Adrenal gland (tissue), 9 donors: ENCODE measurements at regions not wholly inside any gene's neighbourhood (a gene's known extent, or its start where the extent isn't known, plus 50 kb on each side); places are given as distances from the start of the nearest gene placed in this dataset.
A peak's percentile ranks its signal among the peaks of the same experiment; 100 is the strongest.

Source experiments
- DNase-seq, 7 donors: peaks; one replicate each; pipeline ENCODE4 v3.0.0-alpha.2; 2019 to 2020
- H3K27ac ChIP-seq, 5 donors: fragments of 200-600 bp; sonication (generic) in 4 of 5; 1 replicate in 3 of 5; 2 replicates in 2 of 5; pipeline versions ENCODE4 v1.5.1 to v1.8.0; 2016 to 2020; ENCODE audit warnings: mild to moderate bottlenecking in 1 of 5
- H3K27me3 ChIP-seq: fragments of 200-600 bp; 2 replicates; pipeline ENCODE4 v1.8.0; 2021
- H3K36me3 ChIP-seq, 2 donors: fragments of 200-600 bp; replicated peaks in 1 of 2; 1 replicate in 1 of 2; 2 replicates in 1 of 2; pipeline versions ENCODE4 v1.5.1 to v1.8.0; 2018 to 2022
- H3K4me1 ChIP-seq, 2 donors: fragments of 200-600 bp; replicated peaks in 1 of 2; 1 replicate in 1 of 2; 2 replicates in 1 of 2; pipeline versions ENCODE4 v1.5.1 to v1.8.0; 2018 to 2021
- H3K4me3 ChIP-seq, 4 donors: fragments of 200-600 bp; sonication (generic) in 3 of 4; one replicate each; pipeline ENCODE4 v1.5.1; 2016 to 2018
- H3K9me3 ChIP-seq, 3 donors: fragments of 200-600 bp; sonication (generic) in 1 of 3; replicated peaks in 1 of 3; 1 replicate in 2 of 3; 2 replicates in 1 of 3; pipeline versions ENCODE4 v1.5.1 to v1.8.0; 2016 to 2021
- CTCF ChIP-seq, 6 experiments: fragments of 450-650 bp in 4 of 6; fragments of 200-600 bp in 2 of 6; sonication (generic) in 1 of 6; IDR thresholded peaks; 1 replicate in 5 of 6; 2 replicates in 1 of 6; pipeline versions ENCODE4 v1.5.1 to v1.8.0; 2016 to 2021; ENCODE audit warnings: antibody characterized with exemption in 6 of 6, mild to moderate bottlenecking in 2 of 6, moderate library complexity in 1 of 6
- POLR2A ChIP-seq, 2 donors: fragments of 450-650 bp; IDR thresholded peaks; one replicate each; pipeline ENCODE4 v1.6.1; 2017; ENCODE audit warnings: antibody characterized with exemption in 2 of 2, mild to moderate bottlenecking in 2 of 2, moderate library complexity in 1 of 2
- WGBS, 4 donors: extraction: QIAGEN DNeasy Blood & Tissue Kit in 2 of 4; methylation state at CpG; one replicate each; pipeline versions ENCODE4 v1.1.5 to v1.1.7; 2013 to 2017; 5-methylcytosine and 5-hydroxymethylcytosine counted together
- intact Hi-C, 2 donors: fragments of 100-400 bp; cut with DNase I; formaldehyde crosslinking; loops; one replicate each; pipeline versions ENCODE4 v1.14.1 to v1.15.0; 2022 to 2023
- donor health status: healthy with polysubstance abuse.
- donor health status: Bipolar disorder and iron deficiency.
- donor health status: DM: yes; HTN: yes; CAD: no.
- donor health status: DM: no; HTN: no; CAD: no.
- donor health status: DM: no; HTN: no; CAD: no.

GRCh38 chr6:11427091-11427722 is 110.3 kb upstream of the TMEM170B start:
- H3K9me3 ChIP-seq: no peaks in the 10 kb centered on the region
- no peaks in the 10 kb centered on the region for H3K36me3 ChIP-seq
- 81 to 85% (median 82%) methylated on average over 9 of the region's 9 CpGs for WGBS, 4 donors
- H3K4me3 ChIP-seq: no peak overlapping the region
- DNase-seq: no peak
- H3K27me3 ChIP-seq: no peaks in the 10 kb centered on the region
- TF ChIP-seq POLR2A (IDR thresholded peaks at IDR 0.05) (no peak), CTCF (IDR thresholded peaks at IDR 0.05) (no peak)
- intact Hi-C loops: no loop called here
- peak overlapping the region in 1 of 5 donors; percentile 59 for H3K27ac ChIP-seq
- H3K4me1 ChIP-seq: peaks cover 0 to 17% of the 10 kb centered on the region in 2 donors

- H3K27me3 ChIP-seq: no peaks in the 10 kb centered on the region
- no peak overlapping the region for H3K4me3 ChIP-seq
- TF ChIP-seq POLR2A (IDR thresholded peaks at IDR 0.05) (no peak), CTCF (IDR thresholded peaks at IDR 0.05) (no peak)
- H3K27ac ChIP-seq: peak overlapping the region in 1 of 5 donors; percentile 24
- DNase-seq: no peak
- no peaks in the 10 kb centered on the region for H3K36me3 ChIP-seq
- 73 to 79% (median 77%) methylated on average over 2 of the region's 2 CpGs for WGBS, 4 donors
- no peaks in the 10 kb centered on the region for H3K9me3 ChIP-seq
- intact Hi-C loops: no loop called here
- peaks cover 0 to 17% of the 10 kb centered on the region in 2 donors for H3K4me1 ChIP-seq
Measured at GRCh38 chr6:11426571-11426970, 111.0 kb upstream of the TMEM170B start.

DNA sequence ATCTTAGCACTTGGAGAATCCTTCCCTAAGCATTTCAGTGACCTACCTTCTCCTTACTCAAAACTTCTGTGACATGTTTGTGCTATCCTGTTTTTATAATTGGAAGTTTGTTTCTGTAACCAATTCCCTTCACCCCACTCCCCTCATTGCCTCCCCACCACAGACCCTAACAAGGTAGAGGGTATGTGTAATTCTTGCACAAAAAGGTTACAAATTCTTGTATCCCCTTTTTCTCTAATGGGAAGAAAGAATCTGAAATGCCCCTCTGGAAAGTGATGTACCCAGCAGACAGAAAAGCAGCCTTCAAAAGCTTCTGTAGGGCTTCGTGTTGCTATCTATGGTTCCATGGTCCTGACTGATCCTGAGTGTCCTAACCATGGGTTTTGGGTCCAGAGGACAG is 111.7 kb upstream of the TMEM170B start:
- WGBS, 4 donors: 77 to 93% (median 86%) methylated on average over 1 of the region's 1 CpG
- peak overlapping the region in 1 of 5 donors; percentile 24 for H3K27ac ChIP-seq
- TF ChIP-seq POLR2A (IDR thresholded peaks at IDR 0.05): no peak
- TF ChIP-seq CTCF (IDR thresholded peaks at IDR 0.05): no peak
- peaks cover 0 to 17% of the 10 kb centered on the region in 2 donors for H3K4me1 ChIP-seq
- no peaks in the 10 kb centered on the region for H3K9me3 ChIP-seq
- intact Hi-C loops: no loop called here
- H3K27me3 ChIP-seq: no peaks in the 10 kb centered on the region
- DNase-seq: no peak
- no peaks in the 10 kb centered on the region for H3K36me3 ChIP-seq
- no peak overlapping the region for H3K4me3 ChIP-seq

DNA sequence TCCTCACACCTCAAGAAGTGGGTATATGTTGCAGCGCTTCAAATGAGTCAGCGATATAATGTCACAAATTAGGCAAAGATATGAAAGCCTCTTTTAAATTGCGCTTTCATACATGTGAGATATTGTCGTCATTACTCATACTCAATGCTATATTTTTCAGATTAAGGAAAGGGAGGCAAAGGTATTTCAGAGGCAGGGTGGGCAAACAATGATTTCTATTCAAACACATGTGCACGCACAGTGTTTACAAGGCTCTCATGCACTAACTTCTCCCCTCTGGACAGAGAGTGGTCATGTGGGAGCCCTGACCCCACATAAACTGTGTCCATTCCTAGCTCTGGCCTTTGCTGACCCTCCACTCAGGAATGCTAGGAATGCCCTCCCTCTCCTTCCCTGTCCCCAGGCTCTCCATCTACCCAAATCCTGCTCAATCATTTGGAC is 112.1 kb upstream of the TMEM170B start:
- TF ChIP-seq CTCF (IDR thresholded peaks at IDR 0.05) (no peak), POLR2A (IDR thresholded peaks at IDR 0.05) (no peak)

More for the DNA sequence above, 112.1 kb upstream of the TMEM170B start:
- Histone ChIP-seq H3K27ac (no peak overlapping the region), H3K4me3 (no peak overlapping the region), H3K9me3 (no peaks in the 10 kb centered on the region), H3K4me1 (peaks cover 0 to 17% of the 10 kb centered on the region in 2 donors), H3K36me3 (no peaks in the 10 kb centered on the region), H3K27me3 (no peaks in the 10 kb centered on the region)
- no peak for DNase-seq
- 85 to 90% (median 88%) methylated on average over 5 of the region's 5 CpGs for WGBS, 4 donors
- intact Hi-C loops: no loop called here
